ENCODE measurements at regions not wholly inside any gene's neighbourhood (a gene's known extent, or its start where the extent isn't known, plus 50 kb on each side); places are given as distances from the start of the nearest gene placed in this dataset.

GRCh38 chr3:72312339-72312738, 527.4 kb upstream of the PROK2 start:
- 82 to 86% methylated on average over 6 of the region's 6 CpGs for WGBS, 2 donors
- no peak for TF ChIP-seq CTCF (IDR thresholded peaks at IDR 0.05)
- no peak for DNase-seq
- Histone ChIP-seq H3K36me3 (no peaks in the 10 kb centered on the region), H3K4me3 (no peak overlapping the region), H3K27me3 (no peaks in the 10 kb centered on the region), H3K27ac (no peak overlapping the region), H3K9me3 (no peaks in the 10 kb centered on the region), H3K4me1 (peaks cover 3 to 5% (median 5%) of the 10 kb centered on the region in 3 donors)
- FAIRE-seq: no peak
- intact Hi-C loops (cut with DNase I): no loop called here
- ATAC-seq: no peak

- no peak overlapping the region for H3K27ac ChIP-seq
- ATAC-seq: no peak
- H3K9me3 ChIP-seq: no peaks in the 10 kb centered on the region
- no peaks in the 10 kb centered on the region for H3K36me3 ChIP-seq
- no peak for TF ChIP-seq CTCF (IDR thresholded peaks at IDR 0.05)
- no peak for FAIRE-seq
- no peaks in the 10 kb centered on the region for H3K27me3 ChIP-seq
- no peaks in the 10 kb centered on the region for H3K4me1 ChIP-seq
- 83 to 87% methylated on average over 7 of the region's 7 CpGs for WGBS, 2 donors
- H3K4me3 ChIP-seq: no peak overlapping the region
- intact Hi-C loops (cut with DNase I): no loop called here
- DNase-seq: no peak
Observed at GRCh38 chr3:72311425-72311824, 526.5 kb upstream of the PROK2 start.

GRCh38 chr3:72310419-72311380, 525.8 kb upstream of the PROK2 start:
- DNase-seq: peak in 2 of 6 donors; percentile 22 to 30
- peak overlapping the region in 1 of 4 donors; percentile 33 for H3K27ac ChIP-seq
- ATAC-seq: peak in 3 of 4 donors; percentile 78 to 87 (median 86)
- 69 to 71% methylated on average over 19 to 20 of the region's 20 CpGs for WGBS, 2 donors
- H3K36me3 ChIP-seq: no peaks in the 10 kb centered on the region
- H3K27me3 ChIP-seq: no peaks in the 10 kb centered on the region
- intact Hi-C loops (cut with DNase I): no loop called here
- TF ChIP-seq CTCF (IDR thresholded peaks at IDR 0.05): no peak
- no peaks in the 10 kb centered on the region for H3K4me1 ChIP-seq
- H3K4me3 ChIP-seq: no peak overlapping the region
- no peak for FAIRE-seq
- H3K9me3 ChIP-seq: no peaks in the 10 kb centered on the region

- no peak for DNase-seq
- WGBS, 2 donors: 57 to 66% methylated on average over 11 of the region's 11 CpGs
- TF ChIP-seq CTCF (IDR thresholded peaks at IDR 0.05): no peak
- Histone ChIP-seq H3K36me3 (no peaks in the 10 kb centered on the region), H3K27me3 (no peaks in the 10 kb centered on the region), H3K9me3 (no peaks in the 10 kb centered on the region), H3K4me3 (no peak overlapping the region), H3K4me1 (no peaks in the 10 kb centered on the region), H3K27ac (peak overlapping the region in 1 of 4 donors; percentile 33)
- ATAC-seq: peak in 2 of 4 donors; percentile 38 to 67
- FAIRE-seq: no peak
- intact Hi-C loops (cut with DNase I): no loop called here
Observed at GRCh38 chr3:72309661-72310418, 524.9 kb upstream of the PROK2 start.
